Testis (tissue), 2 donors: ENCODE measurements at regions not wholly inside any gene's neighbourhood (a gene's known extent, or its start where the extent isn't known, plus 50 kb on each side); places are given as distances from the start of the nearest gene placed in this dataset.

Source experiments
- DNase-seq: peaks from one replicate; pipeline ENCODE4 v3.0.0-alpha.2; 2019
- H3K27ac ChIP-seq, 2 donors: fragments of 200-600 bp; sonication (generic); one replicate each; pipeline ENCODE4 v1.5.1; 2019
- H3K27me3 ChIP-seq: fragments of 200-600 bp; sonication (generic); one replicate; pipeline ENCODE4 v1.5.1; 2019
- H3K36me3 ChIP-seq: fragments of 200-600 bp; sonication (generic); one replicate; pipeline ENCODE4 v1.5.1; 2017; ENCODE audit warnings: low read depth; ENCODE audit errors: missing control alignments
- H3K4me1 ChIP-seq: fragments of 200-600 bp; sonication (generic); one replicate; pipeline ENCODE4 v1.5.1; 2019
- H3K4me3 ChIP-seq, 2 donors: fragments of 200-600 bp; sonication (generic); one replicate each; pipeline ENCODE4 v1.5.1; 2017 to 2019
- H3K9me3 ChIP-seq: fragments of 200-600 bp; sonication (generic); one replicate; pipeline ENCODE4 v1.5.1; 2017
- POLR2A ChIP-seq: fragments of 450-650 bp; IDR thresholded peaks from one replicate; pipeline ENCODE4 v1.6.1; 2017; ENCODE audit warnings: antibody characterized with exemption, mild to moderate bottlenecking, moderate library complexity
- WGBS, 2 donors: methylation state at CpG; one replicate each; pipeline ENCODE4 v1.1.5; 2018; 5-methylcytosine and 5-hydroxymethylcytosine counted together
- intact Hi-C: fragments of 100-400 bp; cut with DNase I; formaldehyde crosslinking; loops from one replicate; pipeline ENCODE4 v1.15.1; 2023; ENCODE audit warnings: low total_unique reads
- TF ChIP-seq, protein P1 (sequence below), 3 experiments: fragments of 450-650 bp in 2 of 3; fragments of 200-600 bp in 1 of 3; sonication (generic) in 1 of 3; IDR thresholded peaks; one replicate each; pipeline ENCODE4 v1.5.1; 2016 to 2019; ENCODE audit warnings: antibody characterized with exemption in 3 of 3, mild to moderate bottlenecking in 2 of 3, moderate library complexity in 1 of 3

DNA sequence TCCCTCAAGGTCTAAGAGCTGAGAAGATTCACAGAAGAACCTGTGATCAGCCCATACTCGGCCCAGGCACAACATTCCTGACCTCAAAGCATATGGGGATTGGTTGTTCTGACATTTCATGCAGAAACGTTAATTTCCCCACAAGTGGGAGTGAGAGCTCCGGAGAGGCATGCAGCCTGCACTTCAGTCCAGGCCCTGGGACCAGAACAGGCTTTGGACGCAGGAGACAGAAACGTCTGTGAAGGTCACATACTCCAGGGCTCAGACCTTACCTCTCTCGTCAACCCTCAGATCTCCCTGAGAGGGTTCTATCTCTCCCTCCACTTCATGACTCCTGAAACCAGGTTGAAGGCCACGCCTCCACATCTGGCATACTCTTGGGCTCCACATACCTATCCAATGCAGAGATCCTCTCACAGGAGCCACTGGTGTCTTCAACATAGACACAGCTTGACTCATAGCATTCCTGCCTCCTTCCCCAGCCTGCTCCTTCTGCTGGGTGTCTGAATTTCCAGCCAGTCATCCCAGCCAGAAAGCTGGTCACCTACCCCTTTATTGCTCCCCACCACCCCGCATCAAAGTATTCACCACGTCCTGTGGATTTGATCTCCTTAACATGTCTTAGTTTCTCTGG is 149.2 kb downstream of the OMA1 start:
- intact Hi-C loops, result no loop called here
- Histone ChIP-seq H3K27me3 (no peaks in the 10 kb centered on the region), H3K4me3 (no peak overlapping the region), H3K4me1 (no peaks in the 10 kb centered on the region), H3K9me3 (no peaks in the 10 kb centered on the region), H3K27ac (no peak overlapping the region), H3K36me3 (no peaks in the 10 kb centered on the region)
- DNase-seq, result peak; percentile 36
- WGBS, 2 donors, result 54 to 57% methylated on average over 9 of the region's 9 CpGs
- TF ChIP-seq, protein P1, sequence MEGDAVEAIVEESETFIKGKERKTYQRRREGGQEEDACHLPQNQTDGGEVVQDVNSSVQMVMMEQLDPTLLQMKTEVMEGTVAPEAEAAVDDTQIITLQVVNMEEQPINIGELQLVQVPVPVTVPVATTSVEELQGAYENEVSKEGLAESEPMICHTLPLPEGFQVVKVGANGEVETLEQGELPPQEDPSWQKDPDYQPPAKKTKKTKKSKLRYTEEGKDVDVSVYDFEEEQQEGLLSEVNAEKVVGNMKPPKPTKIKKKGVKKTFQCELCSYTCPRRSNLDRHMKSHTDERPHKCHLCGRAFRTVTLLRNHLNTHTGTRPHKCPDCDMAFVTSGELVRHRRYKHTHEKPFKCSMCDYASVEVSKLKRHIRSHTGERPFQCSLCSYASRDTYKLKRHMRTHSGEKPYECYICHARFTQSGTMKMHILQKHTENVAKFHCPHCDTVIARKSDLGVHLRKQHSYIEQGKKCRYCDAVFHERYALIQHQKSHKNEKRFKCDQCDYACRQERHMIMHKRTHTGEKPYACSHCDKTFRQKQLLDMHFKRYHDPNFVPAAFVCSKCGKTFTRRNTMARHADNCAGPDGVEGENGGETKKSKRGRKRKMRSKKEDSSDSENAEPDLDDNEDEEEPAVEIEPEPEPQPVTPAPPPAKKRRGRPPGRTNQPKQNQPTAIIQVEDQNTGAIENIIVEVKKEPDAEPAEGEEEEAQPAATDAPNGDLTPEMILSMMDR (IDR thresholded peaks at IDR 0.05), result no peak
- TF ChIP-seq POLR2A, result no peak

DNA sequence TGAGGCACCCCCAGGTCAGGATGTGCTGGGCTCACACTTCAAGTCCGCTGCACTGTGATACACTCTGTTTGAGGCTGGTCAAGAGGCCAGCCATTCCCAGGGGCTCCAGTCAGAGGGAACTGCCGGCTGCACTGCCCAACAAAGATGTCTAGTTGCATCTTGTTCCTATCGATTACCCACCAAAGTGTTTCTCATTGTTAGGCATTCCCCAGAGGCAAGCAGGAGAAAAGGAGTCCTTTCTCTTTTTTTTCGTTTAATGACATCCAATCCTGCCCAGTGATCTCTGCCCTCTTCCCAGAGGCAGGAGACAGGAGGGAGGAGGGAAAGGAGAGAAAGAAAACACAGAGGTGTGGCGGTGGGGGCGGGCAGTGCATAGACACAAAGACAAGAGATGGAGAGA is 150.4 kb downstream of the OMA1 start:
- WGBS, 2 donors, result 59 to 64% methylated on average over 6 of the region's 6 CpGs
- Histone ChIP-seq H3K4me1 (no peaks in the 10 kb centered on the region), H3K4me3 (no peak overlapping the region), H3K27ac (no peak overlapping the region), H3K27me3 (no peaks in the 10 kb centered on the region), H3K36me3 (no peaks in the 10 kb centered on the region), H3K9me3 (no peaks in the 10 kb centered on the region)
- DNase-seq, result no peak
- no peak for TF ChIP-seq POLR2A
- TF ChIP-seq, protein P1 (IDR thresholded peaks at IDR 0.05), result no peak
- intact Hi-C loops, result no loop called here

DNA sequence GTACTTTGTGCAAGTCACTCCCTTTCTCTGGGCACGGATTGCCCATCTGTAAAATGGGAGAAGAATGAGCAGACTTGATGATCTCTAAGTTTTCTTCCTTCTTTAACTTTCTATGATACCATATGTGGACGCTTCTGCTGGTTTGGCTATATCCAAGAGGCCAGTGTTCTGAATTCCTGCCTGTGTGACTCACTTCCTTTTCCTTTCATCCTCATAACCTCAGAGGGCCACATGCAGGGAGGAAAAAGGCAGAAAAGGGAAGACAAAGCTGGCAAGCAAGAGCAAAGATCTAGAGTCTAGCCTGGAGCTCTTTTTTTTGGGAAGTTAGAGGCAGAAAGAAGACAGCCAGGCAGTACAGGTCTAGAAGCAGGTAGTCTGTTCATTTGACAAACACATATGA is 151.2 kb downstream of the OMA1 start:
- WGBS, 2 donors, result 76 to 86% methylated on average over 2 of the region's 2 CpGs
- intact Hi-C loops, result no loop called here
- H3K36me3 ChIP-seq, result no peaks in the 10 kb centered on the region
- no peak overlapping the region for H3K4me3 ChIP-seq
- no peaks in the 10 kb centered on the region for H3K9me3 ChIP-seq
- TF ChIP-seq, protein P1 (IDR thresholded peaks at IDR 0.05), result no peak
- TF ChIP-seq POLR2A, result no peak
- H3K27ac ChIP-seq, result no peak overlapping the region
- DNase-seq, result no peak
- H3K4me1 ChIP-seq, result no peaks in the 10 kb centered on the region
- H3K27me3 ChIP-seq, result no peaks in the 10 kb centered on the region

DNA sequence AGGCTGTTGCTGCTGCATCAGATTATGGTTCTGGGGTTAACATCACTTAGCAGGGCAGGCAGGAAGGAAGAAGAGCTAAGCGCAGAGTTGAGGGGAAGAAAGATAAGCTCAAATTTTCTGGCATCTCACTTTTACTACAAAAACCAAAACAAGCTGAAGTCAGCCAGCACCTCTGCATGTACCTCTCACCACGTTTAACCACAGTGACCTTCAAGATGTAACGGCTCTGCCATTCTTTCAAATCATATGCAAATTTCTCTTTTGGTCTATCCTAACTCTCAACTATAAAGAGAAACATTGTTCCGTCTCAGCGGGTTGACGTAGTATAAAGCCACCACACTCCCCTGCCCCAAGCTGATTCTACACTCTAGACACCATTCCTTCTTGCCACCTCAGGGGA is 154.4 kb downstream of the OMA1 start:
- H3K27ac ChIP-seq, result no peak overlapping the region
- DNase-seq, result no peak
- no peaks in the 10 kb centered on the region for H3K27me3 ChIP-seq
- H3K4me1 ChIP-seq, result no peaks in the 10 kb centered on the region
- intact Hi-C loops, result no loop called here
- no peaks in the 10 kb centered on the region for H3K36me3 ChIP-seq
- 57 to 62% methylated on average over 6 of the region's 6 CpGs for WGBS, 2 donors
- H3K9me3 ChIP-seq, result no peaks in the 10 kb centered on the region
- no peak for TF ChIP-seq POLR2A
- TF ChIP-seq, protein P1 (IDR thresholded peaks at IDR 0.05), result no peak
- no peak overlapping the region for H3K4me3 ChIP-seq

DNA sequence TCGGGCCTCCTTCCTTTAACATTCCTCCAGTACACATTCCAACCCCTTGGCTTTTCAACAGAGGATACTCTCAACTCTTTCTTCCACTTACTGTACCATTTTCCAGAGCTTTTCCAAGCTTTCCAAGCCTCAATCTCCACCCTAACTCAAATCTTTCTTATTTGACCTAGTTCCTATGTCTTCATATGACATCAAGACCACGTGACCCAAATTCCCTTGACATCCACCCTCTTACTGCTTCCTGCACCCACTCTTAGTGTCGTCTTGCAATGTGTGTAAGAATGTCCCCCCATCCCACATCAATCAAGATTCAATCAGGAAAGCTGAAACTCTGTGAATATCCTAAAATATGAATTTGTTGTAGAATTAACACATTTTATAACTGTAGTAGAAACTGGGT is 155.0 kb downstream of the OMA1 start:
- Histone ChIP-seq H3K36me3 (no peaks in the 10 kb centered on the region), H3K4me1 (no peaks in the 10 kb centered on the region), H3K27me3 (no peaks in the 10 kb centered on the region), H3K4me3 (no peak overlapping the region), H3K27ac (no peak overlapping the region), H3K9me3 (no peaks in the 10 kb centered on the region)
- WGBS, 2 donors, result 87 to 91% methylated on average over 3 of the region's 3 CpGs
- intact Hi-C loops, result no loop called here
- no peak for DNase-seq
- TF ChIP-seq, protein P1 (IDR thresholded peaks at IDR 0.05), result no peak
